NT2/D1 (cell line): ENCODE measurements at regions not wholly inside any gene's neighbourhood (a gene's known extent, or its start where the extent isn't known, plus 50 kb on each side); places are given as distances from the start of the nearest gene placed in this dataset.

Source experiments
- SUZ12 ChIP-seq: IDR thresholded peaks from 2 replicates; pipeline ENCODE4 v1.6.1; 2011; ENCODE audit not compliant: insufficient read length, insufficient read depth; ENCODE audit errors: extremely low read depth
- YY1 ChIP-seq: IDR thresholded peaks from 2 replicates; pipeline ENCODE4 v1.6.1; 2011; ENCODE audit not compliant: insufficient read length, insufficient read depth
- ZNF274 ChIP-seq: IDR thresholded peaks from 2 replicates; pipeline ENCODE4 v1.6.1; 2011; ENCODE audit warnings: mild to moderate bottlenecking, low read depth, low read length

GRCh38 chr11:134614141-134614540 is 202.1 kb upstream of the B3GAT1 start:
- TF ChIP-seq YY1 (no peak), SUZ12 (no peak), ZNF274 (no peak)
